H1 (cell line): ENCODE measurements at regions not wholly inside any gene's neighbourhood (a gene's known extent, or its start where the extent isn't known, plus 50 kb on each side); places are given as distances from the start of the nearest gene placed in this dataset.

Experiments
- CTCF ChIA-PET: fragments of 300-600 bp; sonication (Branson Sonifier 250); formaldehyde crosslinking; loops from one replicate; lab custom pipeline; 2021; ENCODE audit not compliant: partially characterized antibody; lab: Charles Lee
- POLR2A ChIA-PET: fragments of 300-600 bp; sonication (Branson Sonifier 250); formaldehyde crosslinking; loops from one replicate; lab custom pipeline; 2021; ENCODE audit warnings: inconsistent platforms; ENCODE audit not compliant: partially characterized antibody; lab: Charles Lee
- DNase-seq, 2 experiments: peaks; one replicate each; pipeline versions ENCODE4 v3.0.0 to v3.0.0-alpha.2; 2010 to 2022; ENCODE audit warnings: low spot score in 2 of 2, low read depth in 1 of 2, mixed read lengths in 1 of 2
- FAIRE-seq: peaks from 2 replicates; lab custom pipeline; 2011; peaks lifted over from hg19 to GRCh38; lab: Jason Lieb, UNC
- H2AFZ ChIP-seq: 2 replicates; pipeline ENCODE4 v1.8.1; 2012; ENCODE audit warnings: low read length, inconsistent platforms
- H2AK5ac ChIP-seq: 2 replicates; pipeline ENCODE4 v1.6.1; 2013; ENCODE audit warnings: low read depth, low read length
- H2BK120ac ChIP-seq: replicated peaks from 2 replicates; pipeline ENCODE3; 2013; ENCODE audit warnings: low read depth, low read length, inconsistent platforms
- H2BK12ac ChIP-seq: 2 replicates; pipeline ENCODE4 v1.6.1; 2013; ENCODE audit warnings: low read depth, low read length
- H2BK15ac ChIP-seq: 2 replicates; pipeline ENCODE4 v1.6.1; 2013; ENCODE audit warnings: low read length
- H2BK20ac ChIP-seq: 2 replicates; pipeline ENCODE4 v1.6.1; 2013; ENCODE audit warnings: low read length
- H2BK5ac ChIP-seq: 2 replicates; pipeline ENCODE4 v1.6.1; 2013; ENCODE audit warnings: low read depth, low read length
- H3K14ac ChIP-seq: 2 replicates; pipeline ENCODE4 v1.6.1; 2013; ENCODE audit warnings: inconsistent platforms; ENCODE audit not compliant: insufficient read length
- H3K18ac ChIP-seq: 2 replicates; pipeline ENCODE4 v1.6.1; 2013; ENCODE audit warnings: low read length; ENCODE audit errors: extremely low read depth
- H3K23ac ChIP-seq: 2 replicates; pipeline ENCODE4 v1.6.1; 2013; ENCODE audit warnings: inconsistent platforms; ENCODE audit not compliant: insufficient read length
- H3K23me2 ChIP-seq: 2 replicates; pipeline ENCODE4 v1.6.1; 2013; ENCODE audit warnings: low read depth, low read length
- H3K27ac ChIP-seq: 2 replicates; pipeline ENCODE4 v1.6.1; 2011; ENCODE audit warnings: low read depth, low read length, inconsistent platforms
- H3K27me3 ChIP-seq, 4 experiments: replicated peaks in 1 of 4; 1 replicate in 1 of 4; 2 replicates in 3 of 4; pipeline versions ENCODE4 v1.6.1 to v1.8.1; 2011 to 2013; ENCODE audit warnings: low read length in 3 of 4, mild to moderate bottlenecking in 3 of 4, inconsistent platforms in 2 of 4, mixed read lengths in 2 of 4, moderate library complexity in 1 of 4; ENCODE audit not compliant: control insufficient read depth in 3 of 4, insufficient read depth in 3 of 4; ENCODE audit errors: extremely low read depth in 1 of 4
- H3K36me3 ChIP-seq, 4 experiments: 2 replicates each; pipeline versions ENCODE4 v1.6.1 to v1.8.1; 2011 to 2013; ENCODE audit warnings: mild to moderate bottlenecking in 4 of 4, low read length in 3 of 4, moderate library complexity in 2 of 4, control low read depth in 1 of 4, inconsistent platforms in 1 of 4; ENCODE audit not compliant: insufficient read depth in 4 of 4, control insufficient read depth in 2 of 4
- H3K4ac ChIP-seq: replicated peaks from 2 replicates; pipeline ENCODE3; 2013; ENCODE audit warnings: low read length, low read depth, mixed read lengths, inconsistent platforms; ENCODE audit not compliant: insufficient read length
- H3K4me1 ChIP-seq, 4 experiments: replicated peaks in 1 of 4; 1 replicate in 1 of 4; 2 replicates in 3 of 4; pipeline versions ENCODE4 v1.6.1 to v1.8.1; 2011 to 2013; ENCODE audit warnings: low read length in 3 of 4, inconsistent platforms in 2 of 4, mixed read lengths in 1 of 4; ENCODE audit not compliant: insufficient read depth in 4 of 4, control insufficient read depth in 3 of 4
- H3K4me2 ChIP-seq, 2 experiments: 2 replicates each; pipeline versions ENCODE4 v1.6.1 to v1.8.1; 2011 to 2013; ENCODE audit warnings: low read depth in 2 of 2, low read length in 2 of 2, control low read depth in 1 of 2, inconsistent platforms in 1 of 2, mild to moderate bottlenecking in 1 of 2; ENCODE audit not compliant: insufficient read depth in 1 of 2
- H3K4me3 ChIP-seq, 4 experiments: fragments of 200-600, 300-600 bp in 1 of 4; sonication (generic), shearing (Covaris generic), sonication (Bioruptor Twin) in 1 of 4; 2 replicates each; pipeline versions ENCODE4 v1.5.1 to v1.8.1; 2011 to 2016; ENCODE audit warnings: low read length in 4 of 4, low read depth in 3 of 4, control low read depth in 2 of 4, inconsistent platforms in 2 of 4, mild to moderate bottlenecking in 2 of 4, mixed read lengths in 1 of 4, moderate library complexity in 1 of 4; ENCODE audit not compliant: insufficient read depth in 2 of 4; ENCODE audit errors: extremely low read depth in 1 of 4
- H3K56ac ChIP-seq: replicated peaks from 2 replicates; pipeline ENCODE3; 2013; ENCODE audit warnings: low read depth, mild to moderate bottlenecking, mixed read lengths, low read length, inconsistent platforms; ENCODE audit not compliant: insufficient read length
- H3K79me1 ChIP-seq: 2 replicates; pipeline ENCODE4 v1.6.1; 2013; ENCODE audit warnings: low read depth, low read length, control low read depth
- H3K79me2 ChIP-seq, 2 experiments: 2 replicates each; pipeline versions ENCODE4 v1.6.1 to v1.8.1; 2012 to 2013; ENCODE audit warnings: low read length in 2 of 2, mild to moderate bottlenecking in 2 of 2, inconsistent platforms in 1 of 2; ENCODE audit not compliant: insufficient read depth in 2 of 2, control insufficient read depth in 1 of 2
- H3K9ac ChIP-seq, 4 experiments: replicated peaks in 1 of 4; 1 replicate in 1 of 4; 2 replicates in 3 of 4; pipeline versions ENCODE4 v1.6.1 to v1.8.1; 2011 to 2013; ENCODE audit warnings: low read depth in 3 of 4, low read length in 3 of 4, control low read depth in 2 of 4, mild to moderate bottlenecking in 2 of 4, moderate library complexity in 2 of 4, inconsistent platforms in 1 of 4; ENCODE audit errors: extremely low read depth in 1 of 4
- H3K9me3 ChIP-seq, 2 experiments: 2 replicates each; pipeline versions ENCODE4 v1.6.1 to v1.8.1; 2012 to 2013; ENCODE audit warnings: mild to moderate bottlenecking in 2 of 2, moderate library complexity in 2 of 2, control low read depth in 1 of 2, inconsistent platforms in 1 of 2, low read depth in 1 of 2, low read length in 1 of 2, mixed read lengths in 1 of 2; ENCODE audit not compliant: insufficient read depth in 2 of 2
- H4K20me1 ChIP-seq, 2 experiments: replicated peaks in 1 of 2; 2 replicates each; pipeline versions ENCODE3 to v1.8.1; 2011 to 2013; ENCODE audit warnings: inconsistent platforms in 2 of 2, low read length in 2 of 2, mild to moderate bottlenecking in 1 of 2; ENCODE audit not compliant: insufficient read depth in 2 of 2, control insufficient read depth in 1 of 2
- H4K5ac ChIP-seq: 2 replicates; pipeline ENCODE4 v1.6.1; 2013; ENCODE audit warnings: low read length, low read depth, mixed read lengths, inconsistent platforms; ENCODE audit not compliant: insufficient read length
- H4K8ac ChIP-seq: 2 replicates; pipeline ENCODE4 v1.8.0; 2013; ENCODE audit warnings: mild to moderate bottlenecking, moderate library complexity, low read length, inconsistent platforms; ENCODE audit not compliant: insufficient read depth; ENCODE audit errors: extremely low read depth
- H4K91ac ChIP-seq: replicated peaks from 2 replicates; pipeline ENCODE3; 2013; ENCODE audit warnings: low read length, mixed read lengths, inconsistent platforms; ENCODE audit not compliant: insufficient read length
- ASH2L ChIP-seq: fragments of 200-600, 300-600 bp; sonication (generic); IDR thresholded peaks from one replicate; pipeline ENCODE4 v1.7.1; 2017; ENCODE audit warnings: low read length
- CHD2 ChIP-seq: IDR thresholded peaks from 2 replicates; pipeline ENCODE4 v1.6.1; 2012; ENCODE audit warnings: low read length, improper control_type of control experiment
- CTBP2 ChIP-seq: IDR thresholded peaks from 2 replicates; pipeline ENCODE4 v1.7.0; 2011; ENCODE audit warnings: borderline replicate concordance, mild to moderate bottlenecking, moderate library complexity, mixed read lengths, low read length; ENCODE audit not compliant: insufficient read depth, insufficient read length
- GABPA ChIP-seq: IDR thresholded peaks from 2 replicates; pipeline ENCODE4 v1.6.1; 2011; ENCODE audit warnings: mild to moderate bottlenecking, low read length, moderate library complexity, borderline replicate concordance; ENCODE audit not compliant: insufficient read depth
- GTF2F1 ChIP-seq: IDR thresholded peaks from 2 replicates; pipeline ENCODE4 v1.6.1; 2012; ENCODE audit warnings: low read depth, low read length, improper control_type of control experiment, borderline replicate concordance
- HDAC6 ChIP-seq: IDR thresholded peaks from one replicate; pipeline ENCODE4 v1.7.1; 2012; ENCODE audit warnings: low read depth, mild to moderate bottlenecking, inconsistent platforms, low read length, moderate library complexity
- KDM4A ChIP-seq: IDR thresholded peaks from one replicate; pipeline ENCODE4 v1.7.1; 2012; ENCODE audit warnings: low read depth, mild to moderate bottlenecking, moderate library complexity, low read length, inconsistent platforms; ENCODE audit not compliant: severe bottlenecking
- KDM5A ChIP-seq: fragments of 200-600 bp; IDR thresholded peaks from 2 replicates; pipeline ENCODE4 v1.7.1; 2012; ENCODE audit warnings: mild to moderate bottlenecking, low read length, inconsistent platforms, mixed read lengths
- MAFK ChIP-seq: IDR thresholded peaks from 2 replicates; pipeline ENCODE4 v1.6.1; 2012; ENCODE audit warnings: low read depth, mild to moderate bottlenecking, improper control_type of control experiment, low read length
- POLR2AphosphoS5 ChIP-seq: IDR thresholded peaks from 2 replicates; pipeline ENCODE4 v1.6.1; 2011; ENCODE audit warnings: low read depth, low read length
- SIRT6 ChIP-seq: IDR thresholded peaks from one replicate; pipeline ENCODE4 v1.7.1; 2012; ENCODE audit warnings: low read length, inconsistent platforms
- SP1 ChIP-seq: IDR thresholded peaks from 2 replicates; pipeline ENCODE4 v1.6.1; 2011; ENCODE audit warnings: low read depth, low read length
- SP2 ChIP-seq: IDR thresholded peaks from 2 replicates; pipeline ENCODE4 v1.6.1; 2012; ENCODE audit warnings: mild to moderate bottlenecking, low read length, inconsistent platforms
- TCF12 ChIP-seq: IDR thresholded peaks from 2 replicates; pipeline ENCODE4 v1.6.1; 2011; ENCODE audit warnings: low read depth, mild to moderate bottlenecking, low read length
- YY1 ChIP-seq: IDR thresholded peaks from 2 replicates; pipeline ENCODE4 v1.6.1; 2011; ENCODE audit warnings: low read depth, mild to moderate bottlenecking, low read length
- WGBS, 2 experiments: shearing (Covaris generic) in 1 of 2; methylation state at CpG; one replicate each; pipeline versions ENCODE4 v1.1.6 to v1.1.7; 2013 to 2015; ENCODE audit warnings: low lambda C conversion rate in 2 of 2, mixed read lengths in 2 of 2, inconsistent platforms in 1 of 2, low coverage in 1 of 2, missing lambda C conversion rate in 1 of 2; ENCODE audit not compliant: insufficient replicate concordance in 2 of 2, insufficient coverage in 1 of 2, insufficient read length in 1 of 2; ENCODE audit errors: extremely low coverage in 1 of 2, missing lambda C conversion rate in 1 of 2; 5-methylcytosine and 5-hydroxymethylcytosine counted together

DNA sequence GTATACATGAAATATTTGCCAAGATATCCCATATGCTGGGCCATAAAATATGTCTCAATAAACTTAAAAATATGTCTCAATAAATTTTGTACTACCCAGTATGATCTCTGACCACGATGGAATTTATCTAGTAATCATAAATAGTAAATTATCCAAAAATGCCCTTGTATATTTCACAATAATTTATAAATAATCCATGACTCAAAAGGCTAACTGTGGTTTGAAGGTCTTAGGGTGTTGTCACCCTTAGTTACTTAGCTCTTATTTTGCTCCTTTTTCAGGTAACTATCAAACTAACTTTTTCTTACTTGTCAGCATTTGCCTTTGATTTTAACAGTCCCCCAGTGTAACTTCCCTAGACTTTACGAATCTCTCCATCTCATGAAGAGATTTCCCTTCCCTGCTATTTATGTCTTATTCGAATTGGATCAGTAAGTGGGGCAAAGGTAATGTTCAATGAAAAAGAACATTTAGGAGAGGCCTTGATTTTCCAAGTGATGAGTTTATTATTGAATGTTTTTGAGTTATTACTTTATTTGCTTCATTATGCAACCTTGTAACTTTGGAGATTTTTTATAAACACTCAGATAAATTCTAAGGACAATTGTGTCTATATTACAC, 109.0 kb upstream of the THBS2 start:
- no peak overlapping the region for H3K4me3 ChIP-seq
- H3K14ac ChIP-seq: no peak overlapping the region
- no peak overlapping the region for H2BK120ac ChIP-seq
- H4K91ac ChIP-seq: no peak overlapping the region
- no peaks in the 10 kb centered on the region for H3K4me1 ChIP-seq
- no peak overlapping the region for H3K18ac ChIP-seq
- no peak overlapping the region for H3K56ac ChIP-seq
- H2BK20ac ChIP-seq: no peak overlapping the region
- FAIRE-seq (no peak), DNase-seq (no peak)
- no peak overlapping the region for H3K4me2 ChIP-seq
- no peak overlapping the region for H4K5ac ChIP-seq
- ChIA-PET POLR2A (no interaction called here), CTCF (interaction anchor here (1.0 kb wide), 1 partner anchor 370 kb away, joined by 3 read pairs; no protein-coding TSS in a partner anchor)
- H3K79me2 ChIP-seq: no peaks in the 10 kb centered on the region
- H3K4ac ChIP-seq: no peak overlapping the region
- H2BK5ac ChIP-seq: no peak overlapping the region
- H3K9ac ChIP-seq: no peak overlapping the region
- no peak overlapping the region for H4K8ac ChIP-seq
- no peak overlapping the region for H3K23ac ChIP-seq
- no peaks in the 10 kb centered on the region for H3K23me2 ChIP-seq
- no peaks in the 10 kb centered on the region for H3K27me3 ChIP-seq
- no peaks in the 10 kb centered on the region for H4K20me1 ChIP-seq
- no peaks in the 10 kb centered on the region for H3K79me1 ChIP-seq
- H3K36me3 ChIP-seq: no peaks in the 10 kb centered on the region
- no peak overlapping the region for H2BK15ac ChIP-seq
- peaks cover 6 to 16% of the 10 kb centered on the region in 2 experiments for H3K9me3 ChIP-seq
- H2BK12ac ChIP-seq: no peak overlapping the region
- no peak overlapping the region for H2AFZ ChIP-seq
- no peak overlapping the region for H3K27ac ChIP-seq
- 88% methylated on average over 3 of the region's 3 CpGs; no CpG with 5 or more reads in 1 of the 2 experiments for WGBS, 2 experiments
- H2AK5ac ChIP-seq: no peak overlapping the region
- no peak for TF ChIP-seq KDM4A
- no peak for TF ChIP-seq SP1
- TF ChIP-seq CTBP2: no peak
- TF ChIP-seq KDM5A: no peak
- TF ChIP-seq GABPA: no peak
- TF ChIP-seq SP2: no peak
- TF ChIP-seq GTF2F1: no peak
- TF ChIP-seq TCF12: no peak
- TF ChIP-seq MAFK: no peak
- no peak for TF ChIP-seq HDAC6
- no peak for TF ChIP-seq YY1
- TF ChIP-seq POLR2AphosphoS5: no peak
- TF ChIP-seq ASH2L: no peak
- no peak for TF ChIP-seq CHD2
- TF ChIP-seq SIRT6: no peak
